CD4-positive, alpha-beta T cell treated with Interferon alpha-2 for 1 hour (primary cell): ENCODE measurements at regions not wholly inside any gene's neighbourhood (a gene's known extent, or its start where the extent isn't known, plus 50 kb on each side); places are given as distances from the start of the nearest gene placed in this dataset.

Source experiments
- DNase-seq, 2 donors: peaks; one replicate each; pipeline ENCODE4 v3.0.0-alpha.2; 2020 to 2022

DNA sequence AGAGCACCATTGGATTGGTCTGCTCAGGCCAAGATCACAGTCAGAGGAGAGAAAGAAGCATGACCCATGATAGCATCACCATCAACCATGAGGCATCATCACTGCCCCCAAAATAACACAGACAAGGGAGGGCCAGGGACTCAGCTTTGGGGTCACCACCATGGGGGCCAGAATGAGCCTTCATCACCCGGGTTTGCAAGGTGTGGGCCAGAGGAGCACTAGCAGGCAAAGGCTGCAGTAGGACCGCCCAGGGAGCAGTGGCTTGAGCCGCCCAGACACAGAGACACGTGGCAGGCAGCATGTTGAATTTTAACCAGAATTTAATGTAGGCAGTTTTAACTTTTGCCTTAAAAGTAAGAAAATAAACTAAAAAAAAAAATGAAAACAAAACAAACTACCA is 53.7 kb upstream of the TMPRSS2 start:
- DNase-seq, result no peak

DNA sequence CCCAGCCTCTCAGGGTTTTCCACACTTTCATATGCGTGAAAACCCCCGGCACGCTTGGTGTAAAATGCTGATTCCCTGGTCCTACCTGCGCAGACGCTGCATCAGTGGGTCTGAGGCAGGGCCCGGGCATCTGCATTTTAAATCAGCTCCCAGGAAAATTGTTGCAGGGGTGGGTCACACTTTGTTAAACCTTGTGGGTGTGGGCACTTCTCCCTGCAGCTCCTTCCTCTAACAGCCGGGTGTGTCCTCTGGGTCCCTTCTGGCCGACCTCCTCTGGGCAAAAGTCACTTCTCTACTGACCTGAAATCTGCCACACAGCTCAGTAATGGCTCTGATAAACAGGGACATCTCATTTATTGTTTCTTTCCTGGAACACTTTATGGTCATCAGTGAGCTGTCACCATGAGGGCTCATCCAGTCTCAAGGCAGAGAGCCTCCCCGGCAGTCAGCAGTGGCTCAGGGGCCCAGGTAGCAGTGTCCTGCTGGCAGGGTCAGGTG is 52.8 kb upstream of the TMPRSS2 start:
- no peak for DNase-seq

DNA sequence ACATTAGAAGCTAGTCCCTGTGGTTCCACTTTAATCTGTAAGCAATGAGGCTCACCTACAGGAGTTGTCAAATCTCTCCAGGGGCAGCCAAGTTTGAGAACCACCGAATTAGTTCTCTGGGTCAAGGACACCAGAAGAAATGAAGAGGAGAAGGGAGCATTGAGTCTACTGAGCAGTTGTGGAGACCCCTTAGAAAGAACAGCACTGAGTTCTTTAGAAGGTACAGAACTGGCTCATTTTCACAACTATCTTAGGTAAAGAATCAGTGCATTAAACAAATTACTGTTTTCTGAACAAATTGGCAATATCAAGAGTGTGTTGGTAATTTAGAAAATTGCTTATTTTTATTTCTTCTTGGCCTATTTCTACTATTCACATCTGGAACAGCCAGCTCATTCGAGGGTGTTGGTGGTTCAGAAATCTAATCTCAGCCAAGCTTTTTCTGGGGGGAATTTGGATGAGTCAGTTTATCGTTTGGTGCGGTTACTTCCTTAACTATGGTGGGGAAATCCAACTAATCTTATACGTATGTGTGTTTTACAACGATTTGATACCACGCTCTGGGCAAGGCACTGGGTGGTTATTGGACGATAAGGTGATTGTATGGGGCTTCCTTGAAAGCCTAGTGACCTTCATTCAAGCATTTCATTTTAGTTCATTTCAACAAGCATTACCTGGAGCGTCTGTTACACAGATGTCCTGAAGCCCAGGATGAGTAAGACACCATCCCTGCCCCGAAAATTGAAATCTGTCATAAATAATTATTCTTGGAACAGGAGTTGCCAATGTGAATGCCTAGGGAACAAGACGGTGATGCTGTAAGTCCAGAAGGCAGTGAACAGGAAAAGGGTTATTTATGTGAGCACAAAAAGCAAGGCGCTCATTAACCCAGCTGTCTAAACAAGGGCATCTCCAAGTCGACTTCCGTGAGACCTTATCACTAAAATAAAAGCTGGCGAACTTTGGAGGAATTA is 52.0 kb upstream of the TMPRSS2 start:
- DNase-seq, result no peak

DNA sequence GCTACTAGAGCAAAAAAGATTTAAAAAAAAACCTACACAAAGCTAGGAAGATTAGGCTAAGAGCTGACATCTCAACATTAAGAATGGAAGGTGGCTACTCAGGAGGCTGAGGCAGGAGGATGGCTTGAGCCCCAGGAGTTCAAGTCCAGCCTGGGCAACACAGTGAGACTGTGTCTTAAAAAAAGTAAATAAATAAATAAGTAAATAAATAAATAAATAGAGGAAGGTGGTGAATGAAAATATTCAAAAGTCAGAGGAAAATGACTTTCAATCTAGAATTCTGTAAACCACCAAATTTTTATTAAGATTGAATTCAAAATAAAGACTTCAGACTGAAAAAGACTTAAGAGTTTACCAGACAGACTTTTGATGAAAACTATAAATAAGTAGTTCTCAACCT is 50.9 kb upstream of the TMPRSS2 start:
- no peak for DNase-seq

DNA sequence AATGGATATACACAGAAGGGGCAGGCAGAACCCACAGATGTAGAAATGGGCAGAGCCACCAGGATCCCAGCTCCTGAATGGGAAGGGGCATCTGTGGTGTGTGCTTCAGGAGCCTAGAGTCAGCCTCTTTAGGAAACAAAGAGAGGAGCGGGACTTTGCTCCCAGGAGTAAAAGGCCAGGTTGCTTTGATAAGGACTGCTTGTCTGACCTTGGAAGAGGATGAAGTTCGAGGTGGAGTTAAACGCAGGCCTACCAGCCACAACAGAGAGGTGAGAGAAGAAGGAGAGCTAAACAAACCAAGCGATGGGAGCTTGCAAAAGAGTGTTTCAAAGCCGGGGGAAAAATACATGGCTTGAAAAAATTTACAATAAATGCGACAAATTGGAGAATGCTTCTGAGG is 49.9 kb upstream of the TMPRSS2 start:
- DNase-seq, result no peak
